Right renal cortex interstitium (tissue), 3 donors: ENCODE measurements at regions not wholly inside any gene's neighbourhood (a gene's known extent, or its start where the extent isn't known, plus 50 kb on each side); places are given as distances from the start of the nearest gene placed in this dataset.
"Not testable (repeated sequence)": the region's sequence is repeated elsewhere in the genome, so short reads cannot be mapped to it uniquely, and the experiment has no call there.

Experiments
- DNase-seq, 3 donors: peaks; one replicate each; pipeline ENCODE4 v3.0.0-alpha.2; 2013; ENCODE audit warnings: low read depth in 3 of 3, low spot score in 2 of 3

- DNase-seq: no peak
Observed at GRCh38 chr5:173667702-173668101, 51.3 kb upstream of the BOD1 start.

GRCh38 chr5:173668245-173668800 is 51.9 kb upstream of the BOD1 start:
- no peak for DNase-seq

- DNase-seq: no peak
Observed at GRCh38 chr5:173668910-173669309, 52.5 kb upstream of the BOD1 start.

GRCh38 chr5:173669483-173669882 is 53.0 kb upstream of the BOD1 start:
- DNase-seq: no peak

GRCh38 chr5:173670130-173670651 is 53.7 kb upstream of the BOD1 start:
- no peak for DNase-seq

- DNase-seq: no peak
Observed at GRCh38 chr5:173670791-173671120, 54.3 kb upstream of the BOD1 start.

GRCh38 chr5:173671121-173671949 is 54.9 kb upstream of the BOD1 start:
- no peak for DNase-seq

GRCh38 chr5:173672166-173672565 is 55.7 kb upstream of the BOD1 start:
- no peak for DNase-seq

- no peak for DNase-seq
Observed at GRCh38 chr5:173672891-173673290, 56.4 kb upstream of the BOD1 start.

GRCh38 chr5:173673295-173674101 is 57.0 kb upstream of the BOD1 start:
- no peak for DNase-seq

- no peak for DNase-seq
Observed at GRCh38 chr5:173675287-173675996, 59.0 kb upstream of the BOD1 start.

- no peak for DNase-seq
Observed at GRCh38 chr5:173676375-173676774, 59.9 kb upstream of the BOD1 start.

- no peak for DNase-seq
Observed at GRCh38 chr5:173677125-173677672, 60.7 kb upstream of the BOD1 start.

GRCh38 chr5:173679909-173680630 is 63.6 kb upstream of the BOD1 start:
- DNase-seq: no peak

- DNase-seq: no peak
Observed at GRCh38 chr5:173680660-173681242, 64.3 kb upstream of the BOD1 start.

- no peak for DNase-seq
Observed at GRCh38 chr5:173682313-173682712, 65.9 kb upstream of the BOD1 start.

GRCh38 chr5:173684535-173684934 is 68.1 kb upstream of the BOD1 start:
- DNase-seq: not testable (repeated sequence)

GRCh38 chr5:173686950-173687349 is 70.5 kb upstream of the BOD1 start:
- no peak for DNase-seq

GRCh38 chr5:173688703-173689102 is 72.3 kb upstream of the BOD1 start:
- DNase-seq: no peak
